Lower leg skin (tissue), 4 donors: ENCODE measurements at regions not wholly inside any gene's neighbourhood (a gene's known extent, or its start where the extent isn't known, plus 50 kb on each side); places are given as distances from the start of the nearest gene placed in this dataset.

Source experiments
- DNase-seq, 2 donors: peaks; one replicate each; pipeline ENCODE4 v3.0.0-alpha.2; 2019; ENCODE audit warnings: low spot score in 2 of 2
- H3K4me3 ChIP-seq: fragments of 200-600 bp; sonication (generic); 2 replicates; pipeline ENCODE4 v1.5.1; 2017; ENCODE audit warnings: mild to moderate bottlenecking, low read depth; ENCODE audit not compliant: poor library complexity, severe bottlenecking
- POLR2A ChIP-seq, 2 donors: fragments of 450-650 bp; IDR thresholded peaks; one replicate each; pipeline ENCODE4 v1.6.1; 2016 to 2017; ENCODE audit warnings: antibody characterized with exemption in 2 of 2, mild to moderate bottlenecking in 1 of 2, moderate library complexity in 1 of 2
- WGBS, 2 donors: methylation state at CpG; one replicate each; pipeline ENCODE4 v1.1.5; 2018; 5-methylcytosine and 5-hydroxymethylcytosine counted together
- intact Hi-C: fragments of 100-400 bp; cut with DNase I; formaldehyde crosslinking; loops from one replicate; pipeline ENCODE4 v1.15.0; 2023; ENCODE audit warnings: low total_unique reads
- TF ChIP-seq, protein P1 (sequence below), 3 donors: fragments of 450-650 bp; IDR thresholded peaks; one replicate each; pipeline ENCODE4 v1.5.1; 2016; ENCODE audit warnings: antibody characterized with exemption in 3 of 3, mild to moderate bottlenecking in 3 of 3, moderate library complexity in 2 of 3

- TF ChIP-seq POLR2A (IDR thresholded peaks at IDR 0.05): no peak
- TF ChIP-seq, protein P1, sequence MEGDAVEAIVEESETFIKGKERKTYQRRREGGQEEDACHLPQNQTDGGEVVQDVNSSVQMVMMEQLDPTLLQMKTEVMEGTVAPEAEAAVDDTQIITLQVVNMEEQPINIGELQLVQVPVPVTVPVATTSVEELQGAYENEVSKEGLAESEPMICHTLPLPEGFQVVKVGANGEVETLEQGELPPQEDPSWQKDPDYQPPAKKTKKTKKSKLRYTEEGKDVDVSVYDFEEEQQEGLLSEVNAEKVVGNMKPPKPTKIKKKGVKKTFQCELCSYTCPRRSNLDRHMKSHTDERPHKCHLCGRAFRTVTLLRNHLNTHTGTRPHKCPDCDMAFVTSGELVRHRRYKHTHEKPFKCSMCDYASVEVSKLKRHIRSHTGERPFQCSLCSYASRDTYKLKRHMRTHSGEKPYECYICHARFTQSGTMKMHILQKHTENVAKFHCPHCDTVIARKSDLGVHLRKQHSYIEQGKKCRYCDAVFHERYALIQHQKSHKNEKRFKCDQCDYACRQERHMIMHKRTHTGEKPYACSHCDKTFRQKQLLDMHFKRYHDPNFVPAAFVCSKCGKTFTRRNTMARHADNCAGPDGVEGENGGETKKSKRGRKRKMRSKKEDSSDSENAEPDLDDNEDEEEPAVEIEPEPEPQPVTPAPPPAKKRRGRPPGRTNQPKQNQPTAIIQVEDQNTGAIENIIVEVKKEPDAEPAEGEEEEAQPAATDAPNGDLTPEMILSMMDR (IDR thresholded peaks at IDR 0.05): no peak
- intact Hi-C loops: no loop called here
- WGBS, 2 donors: 76 to 77% methylated on average over 2 of the region's 2 CpGs
- DNase-seq: no peak
- no peak overlapping the region for H3K4me3 ChIP-seq
Observed at GRCh38 chr4:23238848-23239247, 546.1 kb downstream of the GBA3 start.

DNA sequence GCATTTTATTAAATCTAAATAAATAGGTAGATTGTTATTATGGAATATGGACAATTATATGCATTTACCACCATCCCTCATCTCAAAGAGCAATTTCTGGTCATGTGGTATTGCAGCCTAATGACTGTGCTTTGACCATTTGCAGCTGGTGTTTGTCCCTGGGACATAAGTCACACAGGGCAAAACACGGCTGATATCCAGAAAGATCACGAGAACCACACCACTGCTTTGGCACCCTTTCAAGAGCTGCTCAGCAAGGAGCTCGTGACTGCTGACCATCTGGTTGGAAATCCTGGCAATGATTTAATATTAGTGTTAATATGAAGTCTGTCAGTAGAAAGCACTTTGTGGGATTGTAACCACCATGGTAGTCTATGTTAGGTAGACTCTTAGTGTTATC is 545.0 kb downstream of the GBA3 start:
- WGBS, 2 donors: 43 to 55% methylated on average over 3 of the region's 3 CpGs
- intact Hi-C loops: no loop called here
- TF ChIP-seq, protein P1 (IDR thresholded peaks at IDR 0.05): no peak
- no peak for TF ChIP-seq POLR2A (IDR thresholded peaks at IDR 0.05)
- H3K4me3 ChIP-seq: no peak overlapping the region
- peak in 1 of 2 donors; percentile 45 for DNase-seq

- 16 to 27% methylated on average over 5 of the region's 5 CpGs for whole genome bisulfite sequencing, 2 donors
- no peak for TF ChIP-seq POLR2A (IDR thresholded peaks at IDR 0.05)
- TF ChIP-seq, protein P1 (IDR thresholded peaks at IDR 0.05): no peak
- no peak overlapping the region for H3K4me3 ChIP-seq
- intact Hi-C loops: no loop called here
- DNase-seq: no peak
Observed at GRCh38 chr4:23235628-23236390, 543.1 kb downstream of the GBA3 start.

DNA sequence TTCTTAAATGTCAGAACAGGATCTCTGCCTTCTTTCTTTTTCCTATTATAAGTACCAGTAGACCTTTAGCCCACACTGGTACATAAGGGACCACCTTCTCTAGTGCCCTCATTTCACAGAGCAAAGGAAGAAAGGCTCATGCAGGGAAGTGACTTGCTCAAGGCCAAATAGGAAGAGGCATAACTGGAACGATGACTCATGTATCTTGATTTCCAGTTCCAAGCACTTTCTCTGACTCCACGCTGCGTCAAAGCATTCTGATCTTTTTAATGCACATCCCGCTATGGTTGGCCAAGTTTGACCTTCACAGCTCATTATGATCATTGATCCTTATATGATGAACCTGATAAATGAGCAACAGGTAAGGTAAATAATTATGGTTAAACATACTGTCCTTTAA is 542.0 kb downstream of the GBA3 start:
- no peak overlapping the region for H3K4me3 ChIP-seq
- 59 to 75% methylated on average over 4 of the region's 4 CpGs for whole genome bisulfite sequencing, 2 donors
- TF ChIP-seq, protein P1 (IDR thresholded peaks at IDR 0.05): no peak
- no peak for TF ChIP-seq POLR2A (IDR thresholded peaks at IDR 0.05)
- intact Hi-C loops: no loop called here
- DNase-seq: no peak

GRCh38 chr4:23234018-23234417 is 541.3 kb downstream of the GBA3 start:
- TF ChIP-seq POLR2A (IDR thresholded peaks at IDR 0.05): no peak
- TF ChIP-seq, protein P1 (IDR thresholded peaks at IDR 0.05): no peak
- DNase-seq: no peak
- no peak overlapping the region for H3K4me3 ChIP-seq
- intact Hi-C loops: no loop called here
- WGBS, 2 donors: 66 to 69% methylated on average over 2 of the region's 2 CpGs

DNA sequence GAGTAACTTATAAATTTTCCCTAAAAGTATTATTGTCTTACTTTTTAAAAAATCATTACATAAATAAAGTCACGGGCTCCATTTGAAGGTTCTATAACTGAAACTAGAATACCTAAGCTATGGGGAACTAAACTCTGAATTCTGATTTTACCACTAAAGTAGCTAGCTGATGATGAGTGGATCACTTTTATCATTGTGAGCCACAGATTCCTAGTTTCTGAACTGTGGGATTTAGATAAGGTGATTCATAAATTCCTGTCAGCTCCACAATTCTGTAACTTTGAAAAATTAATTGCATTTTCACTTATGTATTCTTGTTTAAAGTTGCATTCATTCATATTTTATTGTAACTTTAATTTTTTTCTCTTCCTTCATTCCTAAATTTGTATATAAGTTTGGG is 540.9 kb downstream of the GBA3 start:
- TF ChIP-seq, protein P1 (IDR thresholded peaks at IDR 0.05): no peak
- 86 to 93% methylated on average over 1 of the region's 1 CpG for WGBS, 2 donors
- DNase-seq: no peak
- H3K4me3 ChIP-seq: no peak overlapping the region
- intact Hi-C loops: no loop called here
